DOHH2 (cell line): ENCODE measurements at regions not wholly inside any gene's neighbourhood (a gene's known extent, or its start where the extent isn't known, plus 50 kb on each side); places are given as distances from the start of the nearest gene placed in this dataset.
"Not testable (repeated sequence)": the region's sequence is repeated elsewhere in the genome, so short reads cannot be mapped to it uniquely, and the experiment has no call there.

Experiments used
- H3F3A ChIP-seq: fragments of 200-600 bp; sonication (generic), shearing (Covaris generic); 2 replicates; pipeline ENCODE4 v1.6.0; 2016; ENCODE audit warnings: antibody characterized with exemption, mild to moderate bottlenecking; ENCODE audit not compliant: control insufficient read depth, insufficient read depth
- H3K27ac ChIP-seq: fragments of 200-600 bp; sonication (generic); 2 replicates; pipeline ENCODE4 v1.5.1; 2014; ENCODE audit warnings: low read depth, mild to moderate bottlenecking, low read length, moderate library complexity
- H3K27me3 ChIP-seq: fragments of 200-600 bp; sonication (generic); 2 replicates; pipeline ENCODE4 v1.6.1; 2014; ENCODE audit warnings: mild to moderate bottlenecking, low read length, mixed read lengths; ENCODE audit not compliant: control insufficient read depth
- H3K36me3 ChIP-seq: fragments of 200-600 bp; sonication (generic); 2 replicates; pipeline ENCODE4 v1.6.1; 2014; ENCODE audit warnings: mild to moderate bottlenecking, low read length, moderate library complexity, mixed read lengths; ENCODE audit not compliant: control insufficient read depth
- H3K4me1 ChIP-seq: fragments of 200-600 bp; sonication (generic); 2 replicates; pipeline ENCODE4 v1.6.1; 2014; ENCODE audit warnings: mild to moderate bottlenecking, low read length, mixed read lengths; ENCODE audit not compliant: control insufficient read depth
- H3K4me2 ChIP-seq: fragments of 200-600 bp; sonication (generic); 2 replicates; pipeline ENCODE4 v1.6.0; 2014; ENCODE audit warnings: mild to moderate bottlenecking, low read length, moderate library complexity
- H3K4me3 ChIP-seq: fragments of 200-600 bp; sonication (generic); 2 replicates; pipeline ENCODE4 v1.5.1; 2014; ENCODE audit warnings: mild to moderate bottlenecking, low read length, mixed read lengths
- H3K79me2 ChIP-seq: fragments of 200-600 bp; sonication (generic); 2 replicates; pipeline ENCODE4 v1.6.1; 2014; ENCODE audit warnings: mild to moderate bottlenecking, low read length, mixed read lengths; ENCODE audit not compliant: control insufficient read depth
- H3K9me2 ChIP-seq: fragments of 200-600 bp; sonication (generic); replicated peaks from 2 replicates; pipeline ENCODE4 v1.6.1; 2014; ENCODE audit warnings: mild to moderate bottlenecking, low read length, mixed read lengths; ENCODE audit not compliant: control insufficient read depth
- H3K9me3 ChIP-seq: fragments of 200-600 bp; sonication (generic); 2 replicates; pipeline ENCODE4 v1.6.1; 2014; ENCODE audit warnings: antibody characterized with exemption, low read length, mixed read lengths; ENCODE audit not compliant: control insufficient read depth, insufficient read depth
- H4K20me1 ChIP-seq: fragments of 200-600 bp; sonication (generic); 2 replicates; pipeline ENCODE4 v1.6.0; 2014; ENCODE audit warnings: low read depth, mild to moderate bottlenecking, antibody characterized with exemption, low read length, moderate library complexity; ENCODE audit not compliant: control insufficient read depth, insufficient read depth
- CTCF ChIP-seq: fragments of 200-600 bp; sonication (generic); IDR thresholded peaks from one replicate; pipeline ENCODE4 v1.5.1; 2014; ENCODE audit warnings: antibody characterized with exemption, mild to moderate bottlenecking, low read depth, low read length; ENCODE audit not compliant: poor library complexity, severe bottlenecking
- EZH2phosphoT487 ChIP-seq: fragments of 200-600 bp; sonication (generic); IDR thresholded peaks from 2 replicates; pipeline ENCODE4 v1.6.1; 2017; ENCODE audit warnings: borderline replicate concordance, mild to moderate bottlenecking, antibody characterized with exemption, low read length, moderate library complexity, mixed read lengths

GRCh38 chr17:14427900-14428647, 127.2 kb downstream of the HS3ST3B1 start:
- no peak for TF ChIP-seq CTCF
- no peak for TF ChIP-seq EZH2phosphoT487

GRCh38 chr17:14423156-14423555, 122.3 kb downstream of the HS3ST3B1 start:
- not testable (repeated sequence) for H3K27me3 ChIP-seq, H3K27ac ChIP-seq, H3K36me3 ChIP-seq, H4K20me1 ChIP-seq, H3K79me2 ChIP-seq, H3K9me3 ChIP-seq, H3K9me2 ChIP-seq, H3F3A ChIP-seq, H3K4me1 ChIP-seq, H3K4me3 ChIP-seq, H3K4me2 ChIP-seq

More at GRCh38 chr17:14427900-14428647, 127.2 kb downstream of the HS3ST3B1 start:
- no peaks in the 10 kb centered on the region for H3K36me3 ChIP-seq
- H3K79me2 ChIP-seq = no peaks in the 10 kb centered on the region
- no peak overlapping the region for H3K4me3 ChIP-seq
- peaks cover 14% of the 10 kb centered on the region for H3K4me1 ChIP-seq
- H4K20me1 ChIP-seq = no peaks in the 10 kb centered on the region
- H3F3A ChIP-seq = no peaks in the 10 kb centered on the region
- H3K9me3 ChIP-seq = no peaks in the 10 kb centered on the region
- no peaks in the 10 kb centered on the region for H3K9me2 ChIP-seq
- peak overlapping the region; percentile 46 for H3K4me2 ChIP-seq
- H3K27me3 ChIP-seq = no peaks in the 10 kb centered on the region
- H3K27ac ChIP-seq = no peak overlapping the region

GRCh38 chr17:14417336-14417735, 116.5 kb downstream of the HS3ST3B1 start:
- no peaks in the 10 kb centered on the region for H3K27me3 ChIP-seq
- H3K4me1 ChIP-seq = no peaks in the 10 kb centered on the region
- no peaks in the 10 kb centered on the region for H3F3A ChIP-seq
- no peaks in the 10 kb centered on the region for H4K20me1 ChIP-seq
- H3K79me2 ChIP-seq = no peaks in the 10 kb centered on the region
- H3K9me3 ChIP-seq = no peaks in the 10 kb centered on the region
- H3K36me3 ChIP-seq = no peaks in the 10 kb centered on the region
- H3K9me2 ChIP-seq = no peaks in the 10 kb centered on the region
- no peak overlapping the region for H3K27ac ChIP-seq
- TF ChIP-seq CTCF = no peak
- no peak for TF ChIP-seq EZH2phosphoT487
- no peak overlapping the region for H3K4me2 ChIP-seq
- H3K4me3 ChIP-seq = no peak overlapping the region

GRCh38 chr17:14409292-14409691, 108.4 kb downstream of the HS3ST3B1 start:
- Histone ChIP-seq H3K4me3 (no peak overlapping the region), H3K9me2 (no peaks in the 10 kb centered on the region), H3F3A (no peaks in the 10 kb centered on the region), H3K9me3 (no peaks in the 10 kb centered on the region), H3K36me3 (no peaks in the 10 kb centered on the region), H3K79me2 (no peaks in the 10 kb centered on the region), H3K4me2 (no peak overlapping the region), H3K27me3 (no peaks in the 10 kb centered on the region), H3K27ac (no peak overlapping the region), H4K20me1 (no peaks in the 10 kb centered on the region), H3K4me1 (no peaks in the 10 kb centered on the region)
- TF ChIP-seq EZH2phosphoT487 (no peak), CTCF (no peak)
